Neuronal stem cell (in vitro differentiated cells): ENCODE measurements at regions not wholly inside any gene's neighbourhood (a gene's known extent, or its start where the extent isn't known, plus 50 kb on each side); places are given as distances from the start of the nearest gene placed in this dataset.

Experiments
- DNase-seq: peaks from one replicate; pipeline ENCODE4 v3.0.0-alpha.2; 2013; ENCODE audit warnings: low spot score
- H2AFZ ChIP-seq: one replicate; pipeline ENCODE4 v1.6.1; 2013; ENCODE audit warnings: mild to moderate bottlenecking, low read length, inconsistent platforms
- H2AK5ac ChIP-seq: 2 replicates; pipeline ENCODE4 v1.6.1; 2013; ENCODE audit warnings: low read depth, mild to moderate bottlenecking, inconsistent platforms, low read length, moderate library complexity, mixed read lengths
- H2BK120ac ChIP-seq: 2 replicates; pipeline ENCODE4 v1.6.1; 2013; ENCODE audit warnings: low read depth, mild to moderate bottlenecking, inconsistent platforms, low read length, moderate library complexity, mixed read lengths
- H2BK12ac ChIP-seq: one replicate; pipeline ENCODE4 v1.6.1; 2013; ENCODE audit warnings: low read length, inconsistent platforms
- H2BK15ac ChIP-seq: 2 replicates; pipeline ENCODE4 v1.6.1; 2013; ENCODE audit warnings: mild to moderate bottlenecking, low read length, inconsistent platforms, mixed read lengths
- H2BK5ac ChIP-seq: one replicate; pipeline ENCODE4 v1.6.1; 2013; ENCODE audit warnings: inconsistent platforms, mild to moderate bottlenecking, low read length, moderate library complexity
- H3K14ac ChIP-seq: one replicate; pipeline ENCODE4 v1.6.1; 2013; ENCODE audit warnings: low read length, inconsistent platforms
- H3K18ac ChIP-seq: 2 replicates; pipeline ENCODE4 v1.6.1; 2013; ENCODE audit warnings: low read length, inconsistent platforms
- H3K23ac ChIP-seq: 2 replicates; pipeline ENCODE4 v1.6.1; 2013; ENCODE audit warnings: low read depth, mild to moderate bottlenecking, mixed read lengths, low read length, inconsistent platforms; ENCODE audit not compliant: poor library complexity
- H3K27ac ChIP-seq: replicated peaks from 3 replicates; pipeline ENCODE4 v1.5.1; 2013; ENCODE audit warnings: low read length, inconsistent platforms
- H3K27me3 ChIP-seq, 3 experiments: 2 replicates each; pipeline ENCODE4 v1.6.1; 2013; ENCODE audit warnings: low read length in 3 of 3, mild to moderate bottlenecking in 2 of 3, inconsistent platforms in 1 of 3, low read depth in 1 of 3, mixed read lengths in 1 of 3, moderate library complexity in 1 of 3; ENCODE audit not compliant: control insufficient read depth in 3 of 3, insufficient read depth in 3 of 3
- H3K36me3 ChIP-seq, 2 donors: replicated peaks in 1 of 2; 2 replicates each; pipeline ENCODE4 v1.6.1; 2013; ENCODE audit warnings: low read length in 2 of 2; ENCODE audit not compliant: control insufficient read depth in 2 of 2, insufficient read depth in 2 of 2
- H3K4ac ChIP-seq: 2 replicates; pipeline ENCODE4 v1.6.1; 2013; ENCODE audit warnings: inconsistent platforms, mild to moderate bottlenecking, low read length, moderate library complexity
- H3K4me1 ChIP-seq, 2 donors: 1 replicate in 1 of 2; 2 replicates in 1 of 2; pipeline ENCODE4 v1.6.1; 2013; ENCODE audit warnings: low read length in 2 of 2, low read depth in 1 of 2; ENCODE audit not compliant: control insufficient read depth in 2 of 2, insufficient read depth in 1 of 2
- H3K4me2 ChIP-seq: one replicate; pipeline ENCODE4 v1.6.1; 2013; ENCODE audit warnings: mild to moderate bottlenecking, low read length, inconsistent platforms; ENCODE audit not compliant: insufficient read depth, poor library complexity, severe bottlenecking
- H3K4me3 ChIP-seq, 2 donors: 2 replicates each; pipeline ENCODE4 v1.5.1; 2013; ENCODE audit warnings: low read length in 2 of 2, mild to moderate bottlenecking in 2 of 2, inconsistent platforms in 1 of 2, moderate library complexity in 1 of 2
- H3K79me1 ChIP-seq: one replicate; pipeline ENCODE4 v1.6.1; 2013; ENCODE audit warnings: low read depth, mild to moderate bottlenecking, inconsistent platforms, low read length, moderate library complexity
- H3K9ac ChIP-seq: one replicate; pipeline ENCODE4 v1.6.1; 2013; ENCODE audit warnings: mild to moderate bottlenecking, low read depth, low read length, inconsistent platforms; ENCODE audit not compliant: poor library complexity
- H3K9me3 ChIP-seq, 2 donors: replicated peaks in 1 of 2; 2 replicates each; pipeline versions ENCODE3 to v1.6.1; 2013; ENCODE audit warnings: low read length in 2 of 2, mild to moderate bottlenecking in 2 of 2, inconsistent platforms in 1 of 2, low read depth in 1 of 2, mixed read lengths in 1 of 2, moderate library complexity in 1 of 2; ENCODE audit not compliant: control insufficient read depth in 2 of 2, insufficient read depth in 1 of 2
- H4K8ac ChIP-seq: one replicate; pipeline ENCODE4 v1.6.1; 2013; ENCODE audit warnings: low read depth, mild to moderate bottlenecking, inconsistent platforms, low read length, moderate library complexity
- H4K91ac ChIP-seq: one replicate; pipeline ENCODE4 v1.6.1; 2013; ENCODE audit warnings: low read length, low read depth, mild to moderate bottlenecking, inconsistent platforms; ENCODE audit not compliant: poor library complexity
- WGBS, 2 donors: extraction: QIAGEN DNeasy Blood & Tissue Kit; methylation state at CpG; one replicate each; pipeline ENCODE4 v1.1.7; 2013; ENCODE audit warnings: missing lambda C conversion rate in 2 of 2, mixed read lengths in 1 of 2; ENCODE audit not compliant: insufficient read length in 2 of 2, insufficient replicate concordance in 1 of 2; ENCODE audit errors: extremely low coverage in 2 of 2; 5-methylcytosine and 5-hydroxymethylcytosine counted together

- no peak overlapping the region for H2BK12ac ChIP-seq
- H3K23ac ChIP-seq, result no peak overlapping the region
- peaks cover 0 to 55% (median 0%) of the 10 kb centered on the region in 3 experiments for H3K27me3 ChIP-seq
- H3K9me3 ChIP-seq, result no peaks in the 10 kb centered on the region
- no peak overlapping the region for H3K4me3 ChIP-seq
- no peak overlapping the region for H3K27ac ChIP-seq
- no peak overlapping the region for H3K14ac ChIP-seq
- DNase-seq, result no peak
- H2BK120ac ChIP-seq, result no peak overlapping the region
- no CpG with 5 or more reads among the region's 5 CpGs for WGBS, 2 donors
- no peak overlapping the region for H3K18ac ChIP-seq
- peaks cover 0 to 4% of the 10 kb centered on the region in 2 donors for H3K4me1 ChIP-seq
- H3K9ac ChIP-seq, result no peak overlapping the region
- H3K79me1 ChIP-seq, result no peaks in the 10 kb centered on the region
- H2BK15ac ChIP-seq, result no peak overlapping the region
- H3K36me3 ChIP-seq, result no peaks in the 10 kb centered on the region
- H2BK5ac ChIP-seq, result no peak overlapping the region
- H2AK5ac ChIP-seq, result no peak overlapping the region
- H4K91ac ChIP-seq, result no peak overlapping the region
- no peak overlapping the region for H3K4me2 ChIP-seq
- no peak overlapping the region for H4K8ac ChIP-seq
- H2AFZ ChIP-seq, result no peak overlapping the region
- H3K4ac ChIP-seq, result no peak overlapping the region
Observed at GRCh38 chr15:77768107-77768506, 135.4 kb upstream of the LINGO1 start.

- WGBS, 2 donors, result no CpG with 5 or more reads among the region's 4 CpGs
- Histone ChIP-seq H3K27me3 (peaks cover 0 to 31% (median 0%) of the 10 kb centered on the region in 3 experiments), H3K14ac (no peak overlapping the region)
Observed at GRCh38 chr15:77764095-77764494, 131.4 kb upstream of the LINGO1 start.

DNA sequence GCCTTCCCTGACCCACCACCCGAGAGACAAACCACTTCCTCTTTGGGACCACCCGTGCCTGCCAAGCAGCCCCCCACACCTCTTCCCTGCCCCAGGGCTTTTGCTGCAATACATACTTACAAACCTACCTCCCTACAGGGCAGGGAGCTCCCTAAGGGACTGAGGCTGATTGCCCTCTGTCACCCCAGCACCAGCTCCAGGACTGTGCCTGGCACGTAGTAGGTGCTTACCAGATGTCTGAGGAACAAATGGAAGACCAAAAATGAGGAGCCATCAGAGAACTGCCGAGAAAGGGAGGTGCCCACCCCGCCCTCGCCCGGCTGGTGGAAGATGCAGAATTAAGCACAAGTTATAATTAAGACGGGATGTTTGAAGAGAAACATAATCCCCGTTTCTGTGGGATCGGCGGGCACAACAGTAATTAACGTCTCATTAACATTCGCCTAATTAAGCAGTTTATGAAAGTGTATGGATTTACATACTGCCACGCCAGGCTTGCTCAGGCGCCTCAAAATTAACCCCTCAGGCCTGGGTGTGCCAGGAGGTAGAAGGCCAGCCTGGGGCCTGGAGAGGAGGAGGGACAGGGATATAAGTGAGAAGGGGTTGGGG is 130.1 kb upstream of the LINGO1 start:
- Histone ChIP-seq H3K14ac (no peak overlapping the region), H2BK120ac (no peak overlapping the region), H3K4me3 (no peak overlapping the region), H2AFZ (no peak overlapping the region), H3K36me3 (no peaks in the 10 kb centered on the region), H3K9ac (no peak overlapping the region), H2AK5ac (no peak overlapping the region), H3K4me2 (no peak overlapping the region), H3K9me3 (no peaks in the 10 kb centered on the region), H2BK5ac (no peak overlapping the region), H2BK12ac (no peak overlapping the region), H3K27ac (no peak overlapping the region), H3K18ac (no peak overlapping the region), H4K8ac (no peak overlapping the region), H2BK15ac (no peak overlapping the region), H3K4me1 (peaks cover 0 to 2% of the 10 kb centered on the region in 2 donors), H3K27me3 (peaks cover 0 to 25% (median 0%) of the 10 kb centered on the region in 3 experiments), H3K23ac (no peak overlapping the region), H3K79me1 (no peaks in the 10 kb centered on the region), H3K4ac (no peak overlapping the region), H4K91ac (no peak overlapping the region)
- no CpG with 5 or more reads among the region's 15 CpGs for WGBS, 2 donors
- no peak for DNase-seq

More at GRCh38 chr15:77764095-77764494, 131.4 kb upstream of the LINGO1 start:
- Histone ChIP-seq H3K18ac (no peak overlapping the region), H2AFZ (no peak overlapping the region), H4K8ac (no peak overlapping the region), H3K4me1 (peaks cover 0 to 4% of the 10 kb centered on the region in 2 donors), H4K91ac (no peak overlapping the region), H3K27ac (no peak overlapping the region), H2BK12ac (no peak overlapping the region), H3K79me1 (no peaks in the 10 kb centered on the region), H2BK120ac (no peak overlapping the region), H3K9me3 (no peaks in the 10 kb centered on the region), H3K4me3 (no peak overlapping the region), H2AK5ac (no peak overlapping the region), H2BK15ac (no peak overlapping the region), H3K9ac (no peak overlapping the region), H2BK5ac (no peak overlapping the region), H3K4me2 (no peak overlapping the region), H3K36me3 (no peaks in the 10 kb centered on the region), H3K23ac (no peak overlapping the region), H3K4ac (no peak overlapping the region)
- DNase-seq, result no peak

- H4K8ac ChIP-seq, result no peak overlapping the region
- H3K9me3 ChIP-seq, result no peaks in the 10 kb centered on the region
- H3K27ac ChIP-seq, result no peak overlapping the region
- no peak overlapping the region for H2BK12ac ChIP-seq
- H3K14ac ChIP-seq, result no peak overlapping the region
- no peak overlapping the region for H4K91ac ChIP-seq
- H3K9ac ChIP-seq, result no peak overlapping the region
- no peak overlapping the region for H3K23ac ChIP-seq
- no peaks in the 10 kb centered on the region for H3K4me1 ChIP-seq
- no peak for DNase-seq
- H3K79me1 ChIP-seq, result no peaks in the 10 kb centered on the region
- H2AFZ ChIP-seq, result no peak overlapping the region
- no peak overlapping the region for H3K4ac ChIP-seq
- no peak overlapping the region for H3K4me3 ChIP-seq
- H3K4me2 ChIP-seq, result no peak overlapping the region
- no peak overlapping the region for H2BK120ac ChIP-seq
- WGBS, 2 donors, result no CpG with 5 or more reads among the region's 14 CpGs
- H3K27me3 ChIP-seq, result peaks cover 0 to 27% (median 0%) of the 10 kb centered on the region in 3 experiments
- H2BK5ac ChIP-seq, result no peak overlapping the region
- H2AK5ac ChIP-seq, result no peak overlapping the region
- no peak overlapping the region for H2BK15ac ChIP-seq
- no peak overlapping the region for H3K18ac ChIP-seq
- H3K36me3 ChIP-seq, result no peaks in the 10 kb centered on the region
Observed at GRCh38 chr15:77759896-77760592, 127.3 kb upstream of the LINGO1 start.
